ENCODE measurements at regions not wholly inside any gene's neighbourhood (a gene's known extent, or its start where the extent isn't known, plus 50 kb on each side); places are given as distances from the start of the nearest gene placed in this dataset.

DNA sequence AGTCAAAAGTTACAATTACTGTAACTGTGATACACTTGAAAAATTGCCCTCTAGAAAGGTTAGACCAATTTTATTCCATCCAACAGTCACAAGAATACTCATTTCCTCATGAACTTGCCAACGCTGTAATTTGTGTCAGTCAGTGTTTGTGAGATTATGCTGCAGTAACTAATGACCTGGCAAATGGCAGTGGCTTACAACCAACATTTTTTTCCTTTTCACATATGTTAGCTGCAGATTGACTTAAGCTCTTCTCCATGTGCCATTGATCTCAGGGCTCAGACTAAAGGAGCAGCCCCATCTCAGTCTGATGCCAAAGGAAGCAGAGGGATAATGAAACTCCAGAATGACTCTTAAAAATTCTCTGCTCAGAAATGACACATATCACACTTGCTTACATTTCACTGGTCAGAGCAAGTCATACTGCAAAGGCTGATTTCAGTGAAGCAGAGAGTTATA is 92.3 kb upstream of the ELOVL5 start:
- Histone ChIP-seq H3K9ac (ENCODE audit: low read length) (no peak overlapping the region), H3K9me3 (ENCODE audit: control insufficient read depth in 1 of 2, insufficient read depth in 1 of 2, low read depth in 1 of 2, low read length in 2 of 2) (no peaks in the 10 kb centered on the region), H3K79me2 (ENCODE audit: insufficient read depth, low read length) (no peaks in the 10 kb centered on the region), H3K36me3 (ENCODE audit: control insufficient read depth in 1 of 2, insufficient read depth in 2 of 2, low read length in 2 of 2) (no peaks in the 10 kb centered on the region), H4K20me1 (ENCODE audit: insufficient read depth) (no peaks in the 10 kb centered on the region), H3K4me3 (replicated peaks in 1 of 2; ENCODE audit: low read depth in 1 of 2, low read length in 2 of 2) (no peak overlapping the region), H3K27me3 (ENCODE audit: insufficient read depth, low read length) (no peaks in the 10 kb centered on the region), H3K4me2 (ENCODE audit: low read length) (no peak overlapping the region), H2AFZ (ENCODE audit: low read depth, low read length, poor library complexity, severe bottlenecking) (no peak overlapping the region), H3K4me1 (ENCODE audit: control insufficient read depth in 1 of 2, insufficient read depth in 2 of 2, low read length in 2 of 2) (peaks cover 0 to 9% of the 10 kb centered on the region in 2 experiments; a peak in 2 of 4 replicates), H3K27ac (ENCODE audit: low read depth, low read length) (no peak overlapping the region), H3K9me2 (ENCODE audit: insufficient read depth) (no peaks in the 10 kb centered on the region)
- RAD21 ChIA-PET (ENCODE audit: low non-redundant PET in 1 of 2, low total read pairs in 2 of 2, uncharacterized antibody in 2 of 2, unreplicated experiment in 2 of 2): no interaction called here
- ATAC-seq (no peak), DNase-seq (ENCODE audit: low read depth, low spot score) (no peak)
- BruUV-seq (replicated peaks): no TSS peak
- TF ChIP-seq CEBPB (IDR thresholded peaks at IDR 0.05; ENCODE audit: low read depth): no peak
- no peak for TF ChIP-seq CBX3 (IDR thresholded peaks at IDR 0.05; ENCODE audit: low read depth)
- TF ChIP-seq ZNF274 (IDR thresholded peaks at IDR 0.05; ENCODE audit: low read depth, low read length): no peak
- TF ChIP-seq, protein P1, sequence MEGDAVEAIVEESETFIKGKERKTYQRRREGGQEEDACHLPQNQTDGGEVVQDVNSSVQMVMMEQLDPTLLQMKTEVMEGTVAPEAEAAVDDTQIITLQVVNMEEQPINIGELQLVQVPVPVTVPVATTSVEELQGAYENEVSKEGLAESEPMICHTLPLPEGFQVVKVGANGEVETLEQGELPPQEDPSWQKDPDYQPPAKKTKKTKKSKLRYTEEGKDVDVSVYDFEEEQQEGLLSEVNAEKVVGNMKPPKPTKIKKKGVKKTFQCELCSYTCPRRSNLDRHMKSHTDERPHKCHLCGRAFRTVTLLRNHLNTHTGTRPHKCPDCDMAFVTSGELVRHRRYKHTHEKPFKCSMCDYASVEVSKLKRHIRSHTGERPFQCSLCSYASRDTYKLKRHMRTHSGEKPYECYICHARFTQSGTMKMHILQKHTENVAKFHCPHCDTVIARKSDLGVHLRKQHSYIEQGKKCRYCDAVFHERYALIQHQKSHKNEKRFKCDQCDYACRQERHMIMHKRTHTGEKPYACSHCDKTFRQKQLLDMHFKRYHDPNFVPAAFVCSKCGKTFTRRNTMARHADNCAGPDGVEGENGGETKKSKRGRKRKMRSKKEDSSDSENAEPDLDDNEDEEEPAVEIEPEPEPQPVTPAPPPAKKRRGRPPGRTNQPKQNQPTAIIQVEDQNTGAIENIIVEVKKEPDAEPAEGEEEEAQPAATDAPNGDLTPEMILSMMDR (IDR thresholded peaks at IDR 0.05 in 2 of 3, conservative IDR thresholded peaks at IDR 0.05 in 1 of 3; ENCODE audit: borderline replicate concordance in 1 of 3, insufficient read depth in 1 of 3, low read depth in 2 of 3, low read length in 2 of 3): no peak
- TF ChIP-seq, protein P2, sequence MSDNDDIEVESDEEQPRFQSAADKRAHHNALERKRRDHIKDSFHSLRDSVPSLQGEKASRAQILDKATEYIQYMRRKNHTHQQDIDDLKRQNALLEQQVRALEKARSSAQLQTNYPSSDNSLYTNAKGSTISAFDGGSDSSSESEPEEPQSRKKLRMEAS (IDR thresholded peaks at IDR 0.05): no peak
- no peak for TF ChIP-seq TCF7L2 (IDR thresholded peaks at IDR 0.05; ENCODE audit: borderline replicate concordance, extremely low read depth, insufficient read depth, insufficient read length)
- intact Hi-C loops (cut with micrococcal nuclease): no loop called here
- CTCF ChIA-PET: no interaction called here
- POLR2A ChIA-PET: no interaction called here

DNA sequence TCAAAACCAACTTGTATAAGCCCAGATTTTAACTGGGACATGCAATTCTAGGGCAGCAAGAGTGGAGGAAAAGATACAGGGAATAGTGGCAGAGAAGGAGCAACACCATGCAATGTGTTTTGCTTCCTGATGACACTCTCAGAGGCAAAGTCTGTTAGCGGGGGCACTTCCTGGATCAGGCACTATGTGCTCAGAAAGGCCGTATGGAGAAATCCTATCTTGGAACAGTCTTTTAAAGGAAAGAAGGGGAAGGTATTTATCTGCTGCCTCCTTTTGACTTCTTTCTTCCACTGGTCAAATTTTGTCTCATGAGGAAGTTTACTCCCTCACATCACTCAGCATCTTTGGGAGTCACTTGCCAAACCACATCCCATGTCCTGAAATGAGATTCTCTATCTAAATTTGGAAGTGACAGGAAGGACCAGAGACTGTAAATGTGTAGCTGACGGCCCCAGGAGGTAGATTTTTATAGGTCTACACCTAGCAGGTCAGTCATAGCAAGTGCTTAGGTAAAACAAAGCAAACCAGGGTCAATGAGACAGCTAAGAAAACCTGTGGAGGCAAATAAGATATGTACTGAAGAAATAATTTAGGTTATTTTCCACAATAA is 91.7 kb upstream of the ELOVL5 start:
- H3K9me2 ChIP-seq (ENCODE audit: insufficient read depth): no peaks in the 10 kb centered on the region
- H3K27ac ChIP-seq (ENCODE audit: low read depth, low read length): no peak overlapping the region
- no peak overlapping the region for H2AFZ ChIP-seq (ENCODE audit: low read depth, low read length, poor library complexity, severe bottlenecking)
- no peak overlapping the region for H3K4me2 ChIP-seq (ENCODE audit: low read length)
- no peaks in the 10 kb centered on the region for H3K9me3 ChIP-seq (ENCODE audit: control insufficient read depth in 1 of 2, insufficient read depth in 1 of 2, low read depth in 1 of 2, low read length in 2 of 2)
- BruUV-seq (replicated peaks): no TSS peak
- TF ChIP-seq POLR2AphosphoS5 (IDR thresholded peaks at IDR 0.05; ENCODE audit: low read depth, low read length) (no peak), EGR1 (IDR thresholded peaks at IDR 0.05; ENCODE audit: low read depth) (no peak)
- CTCF ChIA-PET: interaction anchor here (1.2 kb wide), 1 partner anchor 269 kb away, joined by 4 read pairs; no protein-coding TSS in a partner anchor
- POLR2A ChIA-PET: no interaction called here
- no peak overlapping the region for H3K9ac ChIP-seq (ENCODE audit: low read length)
- no peaks in the 10 kb centered on the region for H3K79me2 ChIP-seq (ENCODE audit: insufficient read depth, low read length)
- RAD21 ChIA-PET (ENCODE audit: low non-redundant PET in 1 of 2, low total read pairs in 2 of 2, uncharacterized antibody in 2 of 2, unreplicated experiment in 2 of 2): no interaction called here
- no peaks in the 10 kb centered on the region for H4K20me1 ChIP-seq (ENCODE audit: insufficient read depth)
- no peaks in the 10 kb centered on the region for H3K27me3 ChIP-seq (ENCODE audit: insufficient read depth, low read length)
- peaks cover 0 to 9% of the 10 kb centered on the region in 2 experiments; a peak in 2 of 4 replicates for H3K4me1 ChIP-seq (ENCODE audit: control insufficient read depth in 1 of 2, insufficient read depth in 2 of 2, low read length in 2 of 2)
- intact Hi-C loops (cut with micrococcal nuclease): no loop called here
- no peak for ATAC-seq
- DNase-seq (ENCODE audit: low read depth, low spot score): no peak
- no peak overlapping the region for H3K4me3 ChIP-seq (replicated peaks in 1 of 2; ENCODE audit: low read depth in 1 of 2, low read length in 2 of 2)
- no peaks in the 10 kb centered on the region for H3K36me3 ChIP-seq (ENCODE audit: control insufficient read depth in 1 of 2, insufficient read depth in 2 of 2, low read length in 2 of 2)

All from HCT116 (cell line).